ENCODE measurements at regions not wholly inside any gene's neighbourhood (a gene's known extent, or its start where the extent isn't known, plus 50 kb on each side); places are given as distances from the start of the nearest gene placed in this dataset.

- TF ChIP-seq CTCF (IDR thresholded peaks at IDR 0.05), result no peak
- no peak for TF ChIP-seq EZH2phosphoT487 (IDR thresholded peaks at IDR 0.05)
These were observed 1025.7 kb upstream of the TMEM132C start for GRCh38 chr12:127241072-127241817.
